HepG2 (cell line): ENCODE measurements at regions not wholly inside any gene's neighbourhood (a gene's known extent, or its start where the extent isn't known, plus 50 kb on each side); places are given as distances from the start of the nearest gene placed in this dataset.

ENCODE experiments used
- ATAC-seq: fragments of 200-7000 bp; cut with Tn5 transposase; 3 replicates; pipeline ENCODE4 v1.9.1; 2020; ENCODE audit warnings: mild to moderate bottlenecking, moderate library complexity
- BruUV-seq: library from RNA; stranded (reverse); fragments of 400-500 nt; replicated peaks from 2 replicates; lab custom pipeline; 2021; lab: Mats Ljungman, UMichigan
- CTCF ChIA-PET: fragments of 300-600 bp; formaldehyde crosslinking; extraction: SDS; loops from one replicate; lab custom pipeline; 2021; ENCODE audit warnings: low total read pairs, inconsistent platforms, low intra/inter-chr PET ratio; lab: Yijun Ruan, JAX
- POLR2A ChIA-PET: fragments of 350-600 bp; sonication (Branson Sonifier 250); formaldehyde crosslinking; loops from one replicate; lab custom pipeline; 2020; ENCODE audit warnings: antibody characterized with exemption, inconsistent platforms; lab: Yijun Ruan, JAX
- DNase-seq: peaks from one replicate; pipeline ENCODE4 v3.0.0-alpha.2; 2015; ENCODE audit warnings: low spot score
- FAIRE-seq: peaks from 3 replicates; lab custom pipeline; 2011; peaks lifted over from hg19 to GRCh38; lab: Jason Lieb, UNC
- H2AFZ ChIP-seq: one replicate; pipeline ENCODE4 v1.6.1; 2011; ENCODE audit warnings: low read length, inconsistent platforms
- H3K27ac ChIP-seq: fragments of 300-600 bp; 3 replicates; pipeline ENCODE4 v1.8.0; 2011; ENCODE audit warnings: mixed run types, mild to moderate bottlenecking, mixed read lengths, low read length, inconsistent platforms; ENCODE audit not compliant: insufficient read depth; ENCODE audit errors: extremely low read length
- H3K27me3 ChIP-seq, 2 experiments: fragments of 200-600 bp in 1 of 2; 2 replicates in 1 of 2; 3 replicates in 1 of 2; pipeline versions ENCODE4 v1.6.0 to v1.8.0; 2011; ENCODE audit warnings: low read length in 2 of 2, mild to moderate bottlenecking in 2 of 2, moderate library complexity in 2 of 2, inconsistent platforms in 1 of 2; ENCODE audit not compliant: insufficient read depth in 2 of 2, control insufficient read depth in 1 of 2
- H3K36me3 ChIP-seq, 2 experiments: fragments of 200-600 bp in 1 of 2; replicated peaks in 1 of 2; 2 replicates in 1 of 2; 3 replicates in 1 of 2; pipeline versions ENCODE4 v1.5.1 to v1.8.0; 2011; ENCODE audit warnings: low read length in 2 of 2, inconsistent platforms in 1 of 2; ENCODE audit not compliant: insufficient read depth in 2 of 2, control insufficient read depth in 1 of 2
- H3K4me1 ChIP-seq: 2 replicates; pipeline ENCODE4 v1.5.1; 2012; ENCODE audit warnings: low read length, inconsistent platforms; ENCODE audit not compliant: insufficient read depth
- H3K4me2 ChIP-seq: 2 replicates; pipeline ENCODE4 v1.6.0; 2011; ENCODE audit warnings: low read depth, low read length, inconsistent platforms
- H3K4me3 ChIP-seq, 3 experiments: fragments of 200-600 bp in 1 of 3; sonication (generic), shearing (Covaris generic) in 1 of 3; replicated peaks in 1 of 3; 2 replicates each; pipeline ENCODE4 v1.5.1; 2011 to 2016; ENCODE audit warnings: low read length in 3 of 3, inconsistent platforms in 2 of 3, low read depth in 2 of 3, mild to moderate bottlenecking in 2 of 3, control low read depth in 1 of 3, mixed read lengths in 1 of 3; ENCODE audit not compliant: insufficient read depth in 1 of 3
- H3K79me2 ChIP-seq: one replicate; pipeline ENCODE4 v1.6.1; 2011; ENCODE audit warnings: low read length, inconsistent platforms; ENCODE audit not compliant: insufficient read depth
- H3K9ac ChIP-seq: 2 replicates; pipeline ENCODE4 v1.6.0; 2011; ENCODE audit warnings: mild to moderate bottlenecking, low read depth, low read length, inconsistent platforms; ENCODE audit not compliant: insufficient read depth
- H3K9me3 ChIP-seq: 2 replicates; pipeline ENCODE4 v1.5.1; 2012; ENCODE audit warnings: mild to moderate bottlenecking, low read length
- H4K20me1 ChIP-seq: 2 replicates; pipeline ENCODE4 v1.6.0; 2011; ENCODE audit warnings: inconsistent platforms, mild to moderate bottlenecking, low read length, moderate library complexity; ENCODE audit not compliant: insufficient read depth
- CTCF ChIP-seq: sonication (generic); formaldehyde crosslinking; IDR thresholded peaks from 2 replicates; pipeline ENCODE4 v1.5.0; 2020; ENCODE audit warnings: mild to moderate bottlenecking, missing genetic modification reagents, moderate library complexity
- DPF2 ChIP-seq: sonication (generic); formaldehyde crosslinking; IDR thresholded peaks from 2 replicates; pipeline ENCODE4 v1.4.0; 2020; ENCODE audit warnings: mild to moderate bottlenecking, low read depth, missing genetic modification reagents, borderline replicate concordance
- MAFK ChIP-seq, 2 experiments: IDR thresholded peaks in 1 of 2; conservative IDR thresholded peaks in 1 of 2; 2 replicates each; pipeline ENCODE4 v1.6.1; 2011; ENCODE audit warnings: improper control_type of control experiment in 2 of 2, low read length in 2 of 2
- MAZ ChIP-seq, 2 experiments: sonication (generic) in 1 of 2; formaldehyde crosslinking in 1 of 2; IDR thresholded peaks; 2 replicates each; pipeline versions ENCODE4 v1.5.0 to v1.6.1; 2012 to 2020; ENCODE audit warnings: low read depth in 2 of 2, mild to moderate bottlenecking in 2 of 2, borderline replicate concordance in 1 of 2, improper control_type of control experiment in 1 of 2, low read length in 1 of 2, missing genetic modification reagents in 1 of 2, moderate library complexity in 1 of 2
- RORA ChIP-seq: sonication (generic); formaldehyde crosslinking; IDR thresholded peaks from 2 replicates; pipeline ENCODE4 v1.5.0; 2020; ENCODE audit warnings: mild to moderate bottlenecking, missing genetic modification reagents, moderate library complexity
- TP53 ChIP-seq: sonication (generic); formaldehyde crosslinking; conservative IDR thresholded peaks from 2 replicates; pipeline ENCODE4 v1.4.0; 2020; ENCODE audit warnings: missing genetic modification reagents
- ZBTB33 ChIP-seq: sonication (generic); formaldehyde crosslinking; IDR thresholded peaks from 2 replicates; pipeline ENCODE4 v1.4.0; 2020; ENCODE audit warnings: missing genetic modification reagents
- ZNF446 ChIP-seq: sonication (generic); formaldehyde crosslinking; IDR thresholded peaks from 2 replicates; pipeline ENCODE4 v1.5.0; 2020; ENCODE audit warnings: mild to moderate bottlenecking, missing genetic modification reagents
- WGBS: methylation state at CpG from one replicate; pipeline ENCODE4 v1.1.6; 2017; ENCODE audit warnings: low lambda C conversion rate; 5-methylcytosine and 5-hydroxymethylcytosine counted together
- in situ Hi-C: cut with HindIII; loops from 2 replicates; pipeline ENCODE4 v1.10.0; 2017; ENCODE audit warnings: low pct_unique_long_range_greater_than_20kb; ENCODE audit not compliant: extremely low pct_ligation_motif_present
- intact Hi-C: fragments of 100-400 bp; cut with micrococcal nuclease; formaldehyde crosslinking; loops from one replicate; pipeline ENCODE4 v1.10.0; 2022; ENCODE audit not compliant: unreplicated experiment

DNA sequence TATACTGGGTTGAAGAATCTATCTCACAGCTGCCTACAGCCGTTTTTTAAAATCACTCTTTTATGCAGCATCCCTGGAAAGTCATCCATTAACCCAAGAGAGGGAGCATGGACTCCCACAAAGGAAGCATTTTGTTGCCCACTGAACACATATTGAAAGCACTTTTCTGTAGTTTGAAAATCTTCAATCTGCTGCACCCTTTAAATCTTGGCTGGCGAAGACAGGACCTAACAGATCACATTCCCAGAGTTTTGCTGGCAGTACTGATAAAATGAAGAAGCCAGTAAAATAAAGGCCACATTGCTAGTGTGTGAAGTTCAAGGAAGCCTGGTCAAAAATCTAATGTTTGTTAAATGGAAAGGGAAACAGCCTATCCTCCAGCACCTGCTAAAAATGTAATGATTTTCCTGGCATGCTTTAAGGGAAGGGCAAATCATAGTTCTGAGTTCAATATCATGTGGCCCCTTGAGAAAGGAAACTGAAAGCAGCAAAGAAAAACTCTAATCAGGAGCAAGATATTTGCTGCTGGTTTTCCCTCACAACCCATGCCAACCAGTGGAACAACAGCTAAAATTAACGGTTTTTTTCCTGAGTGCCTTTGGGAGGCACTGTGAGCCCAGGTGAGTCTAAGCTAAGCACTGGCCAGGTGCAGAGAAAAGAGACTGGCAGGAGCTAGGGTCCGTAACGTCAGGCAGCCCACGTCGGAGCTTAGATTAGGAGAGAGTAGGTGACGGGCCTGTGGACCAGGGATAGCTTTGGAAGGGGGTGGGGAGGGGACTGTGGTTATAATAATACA is 97.9 kb upstream of the PALS2 start:
- Histone ChIP-seq H3K4me1 (peaks cover 77% of the 10 kb centered on the region), H3K9me3 (no peaks in the 10 kb centered on the region), H3K36me3 (no peaks in the 10 kb centered on the region), H2AFZ (no peak overlapping the region), H3K79me2 (no peaks in the 10 kb centered on the region), H3K4me2 (no peak overlapping the region), H3K27ac (no peak overlapping the region), H4K20me1 (no peaks in the 10 kb centered on the region)
- WGBS: 87% methylated on average over 8 of the region's 8 CpGs
- CTCF ChIA-PET: no interaction called here
- no TSS peak for BruUV-seq
- TF ChIP-seq DPF2 (CRISPR knock-in tag): no peak
- 0 out of 2 replicates have a peak, but pooled peaks have one; percentile 8 for TF ChIP-seq CTCF (CRISPR knock-in tag)
- no peak for TF ChIP-seq MAZ (IDR thresholded peaks at IDR 0.05; ENCODE audit: borderline replicate concordance, low read depth, low read length)
- TF ChIP-seq MAZ (CRISPR knock-in tag; IDR thresholded peaks at IDR 0.05; ENCODE audit: low read depth): no peak
- no peak for TF ChIP-seq ZNF446
- TF ChIP-seq, all 625 proteins: peak for 1
- no peak overlapping the region for H3K9ac ChIP-seq
- ATAC-seq (no peak), DNase-seq (no peak), FAIRE-seq (no peak)
- H3K27me3 ChIP-seq: no peaks in the 10 kb centered on the region
- in situ Hi-C loops (no loop called here), intact Hi-C loops (no loop called here)
- POLR2A ChIA-PET: no interaction called here
- H3K4me3 ChIP-seq: no peak overlapping the region

GRCh38 chr7:24476227-24476626 is 97.0 kb upstream of the PALS2 start:
- no TSS peak for BruUV-seq
- TF ChIP-seq RORA (CRISPR knock-in tag) (no peak), TP53 (no peak), MAFK (conservative IDR thresholded peaks at IDR 0.05 in 1 of 2, IDR thresholded peaks at IDR 0.05 in 1 of 2; ENCODE audit: low read length in 2 of 2) (no peak), ZBTB33 (CRISPR knock-in tag) (peak; percentile 17; the same call in 1 of the 2 replicates)
- H3K4me2 ChIP-seq: no peak overlapping the region
- H3K9me3 ChIP-seq: no peaks in the 10 kb centered on the region
- no peaks in the 10 kb centered on the region for H3K36me3 ChIP-seq
- ATAC-seq (no peak), FAIRE-seq (no peak), DNase-seq (no peak)
- H4K20me1 ChIP-seq: no peaks in the 10 kb centered on the region
- POLR2A ChIA-PET: no interaction called here
- intact Hi-C loops: no loop called here
- no peak overlapping the region for H3K4me3 ChIP-seq
- no peaks in the 10 kb centered on the region for H3K79me2 ChIP-seq
- no peak overlapping the region for H3K9ac ChIP-seq
- no peaks in the 10 kb centered on the region for H3K27me3 ChIP-seq
- in situ Hi-C loops: no loop called here
- no peak overlapping the region for H3K27ac ChIP-seq
- CTCF ChIA-PET: no interaction called here
- peaks cover 79% of the 10 kb centered on the region for H3K4me1 ChIP-seq
- WGBS: 93% methylated on average over 6 of the region's 6 CpGs
- no peak overlapping the region for H2AFZ ChIP-seq
